ENCODE measurements at regions not wholly inside any gene's neighbourhood (a gene's known extent, or its start where the extent isn't known, plus 50 kb on each side); places are given as distances from the start of the nearest gene placed in this dataset.

- Mint-ChIP-seq H3K4me3 (ENCODE audit: unreplicated experiment) (no peak overlapping the region), H3K4me1 (ENCODE audit: unreplicated experiment) (no peaks in the 10 kb centered on the region), H3K36me3 (ENCODE audit: low read depth, unreplicated experiment) (no peaks in the 10 kb centered on the region), H3K27ac (ENCODE audit: unreplicated experiment) (no peak overlapping the region), H3K9me3 (ENCODE audit: unreplicated experiment) (no peaks in the 10 kb centered on the region), H3K27me3 (ENCODE audit: unreplicated experiment) (peaks cover 1% of the 10 kb centered on the region)
- no peak for TF ChIP-seq CTCF (IDR thresholded peaks at IDR 0.05; ENCODE audit: unreplicated experiment)
- DNase-seq (ENCODE audit: low spot score): no peak
These were observed 176.2 kb downstream of the DIRAS2 start for GRCh38 chr9:90466441-90466840.

GRCh38 chr9:90469435-90469834, 173.2 kb downstream of the DIRAS2 start:
- Mint-ChIP-seq H3K4me3 (ENCODE audit: unreplicated experiment) (no peak overlapping the region), H3K9me3 (ENCODE audit: unreplicated experiment) (no peaks in the 10 kb centered on the region), H3K27me3 (ENCODE audit: unreplicated experiment) (peaks cover 1% of the 10 kb centered on the region), H3K36me3 (ENCODE audit: low read depth, unreplicated experiment) (no peaks in the 10 kb centered on the region), H3K4me1 (ENCODE audit: unreplicated experiment) (no peaks in the 10 kb centered on the region), H3K27ac (ENCODE audit: unreplicated experiment) (no peak overlapping the region)
- no peak for TF ChIP-seq CTCF (IDR thresholded peaks at IDR 0.05; ENCODE audit: unreplicated experiment)
- DNase-seq (ENCODE audit: low spot score): no peak

GRCh38 chr9:90469865-90470387, 172.7 kb downstream of the DIRAS2 start:
- Mint-ChIP-seq H3K27me3 (ENCODE audit: unreplicated experiment) (peaks cover 1% of the 10 kb centered on the region), H3K4me3 (ENCODE audit: unreplicated experiment) (no peak overlapping the region), H3K4me1 (ENCODE audit: unreplicated experiment) (no peaks in the 10 kb centered on the region), H3K9me3 (ENCODE audit: unreplicated experiment) (no peaks in the 10 kb centered on the region), H3K27ac (ENCODE audit: unreplicated experiment) (no peak overlapping the region), H3K36me3 (ENCODE audit: low read depth, unreplicated experiment) (no peaks in the 10 kb centered on the region)
- DNase-seq (ENCODE audit: low spot score): no peak
- no peak for TF ChIP-seq CTCF (IDR thresholded peaks at IDR 0.05; ENCODE audit: unreplicated experiment)

DNA sequence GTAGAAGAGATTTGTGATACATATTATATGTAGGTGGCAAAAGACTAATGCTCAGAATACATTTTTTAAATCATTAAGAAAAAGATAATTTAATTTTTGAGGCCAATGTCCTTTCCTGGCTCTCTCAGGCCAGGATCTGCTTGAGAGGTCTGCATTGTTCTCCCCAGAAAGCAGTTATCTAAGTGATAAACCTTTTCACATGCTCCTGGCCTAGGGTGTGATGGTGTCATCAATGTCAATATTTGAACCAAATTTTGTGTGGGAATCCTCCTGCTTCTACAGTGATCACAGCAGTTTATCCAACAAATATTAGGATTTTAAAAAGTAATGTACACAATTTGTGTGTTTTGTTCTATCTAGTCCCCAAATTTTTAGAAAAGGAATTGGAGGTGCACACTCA, 166.6 kb downstream of the DIRAS2 start:
- Mint-ChIP-seq H3K27ac (ENCODE audit: unreplicated experiment) (no peak overlapping the region), H3K4me1 (ENCODE audit: unreplicated experiment) (no peaks in the 10 kb centered on the region), H3K36me3 (ENCODE audit: low read depth, unreplicated experiment) (no peaks in the 10 kb centered on the region), H3K9me3 (ENCODE audit: unreplicated experiment) (no peaks in the 10 kb centered on the region), H3K4me3 (ENCODE audit: unreplicated experiment) (no peak overlapping the region), H3K27me3 (ENCODE audit: unreplicated experiment) (no peaks in the 10 kb centered on the region)
- no peak for TF ChIP-seq CTCF (IDR thresholded peaks at IDR 0.05; ENCODE audit: unreplicated experiment)
- DNase-seq (ENCODE audit: low spot score): no peak

DNA sequence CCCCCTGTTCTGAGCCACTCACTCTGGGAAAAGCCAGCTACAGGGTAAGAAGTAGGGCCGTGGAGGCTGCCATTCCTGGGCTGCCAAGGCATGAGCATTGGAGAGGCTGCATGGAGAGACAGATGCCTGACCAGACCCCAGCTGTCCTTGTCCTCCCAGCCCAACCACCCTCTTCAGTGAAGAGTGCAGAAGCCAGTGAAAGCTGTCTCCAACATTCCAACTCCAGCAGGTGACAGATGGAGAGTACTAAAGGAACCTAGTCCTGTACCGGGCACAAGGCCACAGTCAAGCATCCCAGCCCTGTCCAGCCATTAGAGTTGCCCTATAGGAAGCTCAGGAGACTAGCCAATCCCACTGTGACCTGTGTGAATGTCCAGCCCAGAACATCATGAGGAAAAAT, 165.1 kb downstream of the DIRAS2 start:
- Mint-ChIP-seq H3K4me3 (ENCODE audit: unreplicated experiment) (no peak overlapping the region), H3K27ac (ENCODE audit: unreplicated experiment) (no peak overlapping the region), H3K9me3 (ENCODE audit: unreplicated experiment) (no peaks in the 10 kb centered on the region), H3K36me3 (ENCODE audit: low read depth, unreplicated experiment) (no peaks in the 10 kb centered on the region), H3K27me3 (ENCODE audit: unreplicated experiment) (no peaks in the 10 kb centered on the region), H3K4me1 (ENCODE audit: unreplicated experiment) (no peaks in the 10 kb centered on the region)
- DNase-seq (ENCODE audit: low spot score): no peak
- no peak for TF ChIP-seq CTCF (IDR thresholded peaks at IDR 0.05; ENCODE audit: unreplicated experiment)

Data from endothelial cell (in vitro differentiated cells).